Activated CD4-positive, alpha-beta T cell treated with anti-CD3 and anti-CD28 coated beads, Interleukin-2, amount 50 U/mL, for 1 hour (primary cell): ENCODE measurements at regions not wholly inside any gene's neighbourhood (a gene's known extent, or its start where the extent isn't known, plus 50 kb on each side); places are given as distances from the start of the nearest gene placed in this dataset.
"Not testable (repeated sequence)": the region's sequence is repeated elsewhere in the genome, so short reads cannot be mapped to it uniquely, and the experiment has no call there.

ENCODE experiments used
- DNase-seq: peaks from one replicate; pipeline ENCODE4 v3.0.0-alpha.2; 2020

DNA sequence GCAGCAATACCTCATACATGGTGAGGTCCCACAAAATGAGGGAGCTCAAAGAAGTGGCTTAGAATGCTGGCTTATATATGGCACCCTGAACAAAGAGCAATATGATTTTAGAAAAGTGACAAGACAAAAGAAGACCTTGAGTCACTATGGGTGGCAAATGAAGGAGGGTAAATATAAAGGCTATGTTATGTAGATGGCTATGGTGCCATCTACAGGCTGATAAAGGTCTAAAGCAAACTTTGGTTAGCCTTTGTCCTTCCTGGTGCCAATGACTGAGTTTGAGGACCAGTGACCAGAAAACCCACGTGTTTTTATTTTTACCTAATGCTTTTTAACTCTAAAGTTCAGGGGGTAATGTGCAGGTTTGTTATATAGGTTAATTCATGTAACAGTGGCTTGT lies 151.8 kb downstream of the CCNG2 start:
- DNase-seq: no peak

DNA sequence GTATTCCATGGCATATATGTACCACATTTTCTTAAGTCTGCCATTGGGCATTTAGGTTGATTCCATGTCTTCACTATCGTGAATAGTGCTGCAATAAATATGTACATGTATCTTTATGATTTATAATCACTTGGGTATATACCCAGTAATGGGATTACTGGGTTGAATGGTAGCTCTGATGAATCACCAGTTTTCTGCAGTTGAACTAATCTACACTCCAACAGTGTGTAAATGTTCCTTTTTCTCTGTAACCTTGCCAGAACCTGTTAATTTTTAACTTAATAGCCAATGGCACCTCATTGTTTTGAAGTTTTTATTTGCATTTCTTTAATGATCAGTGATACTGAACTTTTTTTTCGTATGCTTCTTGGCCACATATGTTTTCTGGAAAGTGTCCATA lies 152.5 kb downstream of the CCNG2 start:
- no peak for DNase-seq

DNA sequence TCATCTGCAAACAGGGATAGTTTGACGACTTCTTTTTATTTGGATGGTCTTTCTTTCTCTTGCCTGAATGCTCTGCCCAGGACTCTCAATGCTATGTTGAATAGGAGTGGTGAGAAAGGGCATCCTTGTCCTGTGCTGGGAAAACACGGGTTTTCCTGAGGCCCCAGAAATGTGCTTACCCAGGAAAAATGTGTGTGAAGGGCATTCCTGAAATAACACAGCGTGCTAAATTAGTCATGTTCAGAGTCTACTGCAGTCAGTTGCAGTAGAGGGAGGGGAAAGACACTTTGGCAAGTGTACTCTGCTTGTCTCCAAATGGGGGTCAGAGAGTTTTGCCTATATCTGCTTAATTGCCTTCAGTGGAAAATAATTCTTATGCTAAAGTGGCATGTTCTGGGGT lies 153.9 kb downstream of the CCNG2 start:
- no peak for DNase-seq

DNA sequence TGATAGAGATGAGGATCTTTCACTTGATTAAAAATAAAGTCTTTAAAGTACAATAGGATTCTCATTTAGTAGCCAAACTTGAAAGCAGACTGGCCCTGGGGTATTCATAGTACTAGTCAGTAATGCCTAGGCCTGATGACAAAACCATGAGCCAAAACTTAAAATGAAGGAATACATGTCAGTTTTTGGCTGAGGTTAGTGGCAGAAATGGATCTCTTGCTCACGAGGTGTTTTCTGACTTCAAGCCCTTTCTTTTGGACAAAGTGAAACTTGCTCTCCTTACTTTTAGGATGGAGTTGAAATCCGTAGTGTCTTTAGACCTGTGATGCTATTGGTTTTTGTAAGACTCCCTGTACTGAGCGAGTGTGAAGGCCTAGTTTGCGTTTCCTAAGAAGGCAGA lies 157.7 kb downstream of the CCNG2 start:
- DNase-seq: no peak

DNA sequence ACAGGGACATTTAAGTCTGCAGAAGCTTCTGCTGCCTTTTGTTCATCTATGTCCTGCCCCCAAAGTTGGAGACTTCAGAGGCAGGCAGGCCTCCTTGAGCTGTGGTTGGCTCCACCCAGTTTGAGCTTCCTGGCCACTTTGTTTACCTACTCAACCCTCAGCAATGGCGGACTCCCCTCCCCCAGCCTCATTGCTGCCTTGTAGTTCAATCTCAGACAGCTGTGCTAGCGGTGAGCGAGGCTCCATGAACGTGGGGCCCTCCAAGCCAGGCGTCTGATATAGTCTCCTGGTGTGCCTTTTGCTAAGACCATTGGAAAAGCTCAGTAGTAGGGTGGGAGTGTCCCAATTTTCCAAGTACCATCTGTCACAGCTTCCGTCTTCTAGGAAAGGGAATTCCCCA lies 170.1 kb downstream of the CCNG2 start:
- DNase-seq: no peak

DNA sequence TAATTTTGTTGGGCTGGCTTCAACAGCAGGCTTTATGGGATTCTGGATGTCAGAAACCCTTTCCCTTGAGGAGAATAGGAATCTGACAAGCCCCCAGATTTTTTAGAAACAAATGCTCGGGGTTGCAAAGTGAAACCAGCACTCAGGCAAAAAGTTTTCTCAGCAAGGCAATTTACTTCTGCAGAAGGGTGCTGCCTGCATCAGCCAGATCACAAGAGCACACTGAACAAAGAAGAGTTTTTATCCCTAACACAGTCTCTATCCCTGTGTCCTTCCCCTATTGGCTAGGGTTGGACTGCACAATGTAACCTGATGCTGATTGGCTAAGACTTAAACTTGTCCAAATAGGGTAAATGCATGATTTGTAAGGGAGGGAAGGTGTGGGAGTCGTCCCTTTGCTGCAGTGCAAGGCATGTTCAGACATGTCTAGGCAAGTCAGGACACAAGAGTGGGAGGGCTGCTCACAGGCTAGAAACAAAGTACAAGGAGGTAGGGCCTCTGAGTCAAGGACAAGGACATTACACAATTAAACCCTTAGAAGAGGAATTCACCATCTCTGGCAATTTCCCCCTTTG lies 175.8 kb downstream of the CCNG2 start:
- DNase-seq: no peak

DNA sequence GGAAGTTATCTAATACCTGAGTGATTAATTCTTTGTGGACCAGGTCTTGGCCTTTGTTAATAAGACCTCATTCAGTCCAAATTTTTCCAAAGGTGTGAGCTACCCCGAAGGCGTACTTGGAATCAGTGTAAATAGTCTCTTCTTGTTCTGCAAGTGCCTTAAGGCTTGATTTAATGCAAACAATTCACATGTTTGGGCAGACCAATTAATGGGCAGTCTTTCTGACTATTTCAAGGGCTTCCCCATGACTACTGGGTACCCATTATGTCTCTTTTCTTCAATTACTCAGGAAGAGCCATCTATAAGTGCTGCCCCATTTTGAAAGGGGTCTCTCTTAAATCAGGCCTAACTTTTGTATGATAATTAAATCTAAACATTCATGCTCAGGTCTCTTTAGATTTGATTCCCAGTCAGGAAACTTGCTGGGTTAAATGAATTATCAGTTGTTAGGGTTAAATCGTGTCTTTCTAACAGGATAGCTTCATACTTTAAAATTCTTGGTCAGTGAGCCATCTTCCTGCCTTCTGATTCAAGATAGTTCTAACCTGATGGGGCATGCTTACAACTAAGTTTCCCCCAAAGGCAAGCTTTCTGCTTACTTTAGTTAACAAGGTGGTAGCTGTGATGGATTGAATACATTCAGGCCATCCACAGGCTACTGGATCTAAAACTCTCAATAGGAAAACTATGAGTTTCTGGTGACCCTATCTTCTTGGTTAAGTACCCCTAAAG lies 179.6 kb downstream of the CCNG2 start:
- no peak for DNase-seq

DNA sequence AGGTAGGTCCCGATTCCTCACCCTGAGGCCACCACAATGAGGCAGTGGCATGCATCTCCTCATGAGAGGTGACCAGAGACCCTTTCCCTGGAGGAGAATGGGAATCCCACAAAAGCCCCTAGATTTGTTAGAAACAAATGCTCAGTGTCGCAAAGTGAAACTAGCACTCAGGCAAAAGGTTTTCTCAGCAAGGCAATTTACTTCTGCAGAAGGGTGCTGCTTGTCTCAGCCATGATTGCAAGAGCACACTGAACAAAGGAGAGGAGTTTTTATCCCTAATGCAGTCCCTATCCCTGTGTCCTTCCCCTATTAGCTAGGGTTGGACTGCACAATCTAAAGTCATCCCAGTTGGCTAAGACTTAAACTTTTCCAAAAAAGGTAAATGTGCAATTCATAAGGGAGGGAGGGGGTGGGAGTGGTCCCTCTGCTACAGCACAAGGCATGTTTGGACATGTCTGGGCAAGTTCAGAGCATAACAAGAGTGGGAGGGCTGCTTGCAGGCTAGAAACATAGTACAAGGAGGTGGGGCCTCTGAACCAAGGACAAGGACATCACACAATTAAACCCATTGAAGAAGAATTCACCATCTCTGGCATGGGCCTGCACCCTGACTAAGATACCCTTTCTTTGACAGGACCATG lies 185.3 kb downstream of the CCNG2 start:
- DNase-seq: no peak

DNA sequence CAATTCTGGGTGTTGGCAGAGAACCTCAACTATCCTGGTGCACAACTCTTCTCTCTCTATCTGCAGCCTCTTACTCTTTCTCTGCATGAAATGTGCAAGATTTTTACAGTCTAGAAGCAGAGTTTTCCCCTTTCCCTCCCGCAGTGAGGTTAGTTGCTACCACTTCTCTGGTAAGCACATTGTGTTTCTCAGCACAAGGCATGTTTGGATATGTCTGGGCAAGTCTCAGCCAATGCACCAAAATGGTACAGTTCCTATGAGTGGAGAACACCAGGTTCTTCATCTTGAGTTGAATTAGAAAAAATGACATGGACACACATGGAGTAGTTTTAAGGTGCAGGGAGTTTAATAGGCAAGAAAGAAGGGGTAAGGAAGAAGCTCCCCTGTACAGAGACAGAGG lies 187.0 kb downstream of the CCNG2 start:
- no peak for DNase-seq

DNA sequence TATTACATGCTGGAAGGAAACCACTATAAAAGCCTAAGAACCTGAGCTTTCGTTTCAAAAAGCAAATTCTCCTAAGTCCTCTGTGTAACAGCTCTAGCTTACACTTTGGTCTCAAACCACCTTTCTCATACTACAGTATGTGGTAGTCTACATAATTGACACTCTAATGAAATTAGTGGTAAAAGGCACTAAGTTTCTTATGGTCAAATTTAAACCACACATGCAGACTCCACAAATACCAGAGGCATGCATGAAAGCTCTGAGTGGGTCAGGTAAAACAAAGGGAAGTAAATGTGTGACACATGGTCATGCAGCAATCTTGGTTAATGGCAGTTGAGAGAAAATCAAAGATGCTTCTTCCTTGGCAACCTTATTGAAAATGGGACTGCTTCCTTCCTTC lies 187.8 kb downstream of the CCNG2 start:
- no peak for DNase-seq

DNA sequence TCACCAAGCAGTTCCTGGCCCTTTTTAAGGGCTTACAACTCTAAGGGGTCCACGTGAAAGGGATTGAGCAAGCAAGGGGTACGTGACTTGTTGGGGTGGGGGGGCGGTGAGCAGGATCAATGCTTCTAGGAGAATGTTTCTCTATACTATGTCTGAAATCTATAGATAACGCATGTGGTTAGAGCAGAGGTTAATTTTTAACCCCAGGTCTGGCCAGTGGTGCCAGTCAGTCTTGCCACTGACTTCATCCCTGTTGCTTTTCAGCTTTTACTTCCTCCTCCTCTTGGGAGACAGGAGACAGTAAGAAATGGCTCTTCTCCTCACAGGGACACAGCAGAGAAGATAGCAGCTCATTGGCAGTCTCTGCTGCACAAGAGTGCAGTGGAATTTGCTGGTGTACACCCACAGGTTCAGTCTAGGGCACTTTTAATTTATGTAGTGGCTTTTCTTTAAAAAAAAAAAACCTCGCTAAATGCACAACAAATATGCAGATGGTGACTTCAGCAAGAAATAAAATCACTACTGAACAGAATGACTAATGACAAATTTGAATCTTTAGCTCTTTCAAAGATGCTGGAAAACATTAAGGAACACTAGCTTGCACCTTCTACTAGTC lies 190.5 kb downstream of the CCNG2 start:
- no peak for DNase-seq

DNA sequence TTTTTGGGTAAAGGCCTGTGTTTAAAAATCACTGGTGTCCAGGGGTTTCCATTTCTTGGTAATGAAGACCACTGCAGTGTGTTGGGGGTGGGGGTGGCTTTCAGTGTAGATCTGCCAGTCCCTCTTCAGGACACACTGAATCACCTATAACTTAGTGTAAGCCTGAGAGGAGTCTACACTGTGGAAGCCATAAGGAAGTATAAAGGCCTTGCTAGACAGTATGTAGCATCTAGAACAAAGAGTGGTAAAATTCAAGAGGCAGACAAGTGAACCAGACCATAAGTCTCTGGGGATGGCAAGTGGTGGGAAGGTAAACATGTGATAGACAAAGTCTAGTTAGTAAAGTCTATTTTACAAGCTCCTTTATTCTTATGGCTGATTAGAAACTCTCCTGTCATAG lies 191.8 kb downstream of the CCNG2 start:
- no peak for DNase-seq

DNA sequence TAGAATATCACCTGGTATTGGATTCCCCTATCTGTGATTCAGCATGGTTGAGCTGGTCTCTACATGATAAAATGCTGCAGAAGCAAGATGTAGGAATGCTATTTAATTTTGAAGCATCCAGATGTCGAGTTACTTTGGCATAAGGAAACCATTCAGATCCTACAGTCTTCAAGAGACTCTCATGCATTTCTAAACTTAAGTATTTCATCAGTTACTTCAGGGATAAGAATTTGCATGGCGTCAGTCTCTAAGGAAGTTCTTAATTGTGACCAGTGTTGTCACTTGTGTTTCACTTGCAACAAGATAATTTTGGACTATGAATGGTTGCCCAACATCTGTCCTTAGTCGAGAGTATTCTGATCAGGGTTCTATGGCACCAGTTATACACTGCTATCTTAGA lies 192.4 kb downstream of the CCNG2 start:
- DNase-seq: no peak

DNA sequence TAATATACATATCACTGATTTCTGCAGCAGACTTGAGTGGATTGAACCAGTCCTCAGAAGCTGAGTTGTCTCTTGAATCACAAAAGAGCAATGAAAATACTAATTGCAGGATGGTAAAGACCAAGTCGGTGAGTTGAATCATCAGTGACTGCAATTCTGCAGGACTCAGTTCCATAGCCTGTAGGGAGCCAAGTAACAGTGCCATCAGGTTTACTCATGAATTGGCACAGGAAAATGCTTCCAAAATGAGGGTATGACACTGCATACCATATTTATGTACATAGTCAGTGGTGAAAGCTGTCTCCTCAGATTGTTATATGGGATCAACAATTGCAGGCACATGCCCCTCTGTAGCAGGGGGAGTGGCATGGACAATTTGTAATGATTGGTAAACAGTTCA lies 192.8 kb downstream of the CCNG2 start:
- no peak for DNase-seq

DNA sequence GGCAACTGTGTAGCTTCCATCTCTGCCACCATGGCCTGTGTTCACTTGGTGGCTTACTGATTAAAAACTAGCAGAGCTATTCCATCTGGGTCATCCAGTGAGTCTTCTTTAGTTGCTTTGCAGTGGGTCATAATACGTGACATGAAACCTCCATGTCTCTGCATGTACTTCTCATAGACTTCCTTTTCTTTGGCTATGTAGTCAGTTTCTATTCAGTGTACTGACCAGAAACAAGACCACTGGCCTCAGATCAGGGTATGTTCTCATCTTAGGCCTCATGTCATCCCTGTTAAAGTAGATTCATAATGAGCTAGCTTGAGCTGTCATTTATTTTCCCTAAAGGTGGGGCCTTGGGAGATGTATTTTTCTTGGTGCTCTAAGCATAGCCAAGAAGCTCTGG lies 195.2 kb downstream of the CCNG2 start:
- DNase-seq: no peak

DNA sequence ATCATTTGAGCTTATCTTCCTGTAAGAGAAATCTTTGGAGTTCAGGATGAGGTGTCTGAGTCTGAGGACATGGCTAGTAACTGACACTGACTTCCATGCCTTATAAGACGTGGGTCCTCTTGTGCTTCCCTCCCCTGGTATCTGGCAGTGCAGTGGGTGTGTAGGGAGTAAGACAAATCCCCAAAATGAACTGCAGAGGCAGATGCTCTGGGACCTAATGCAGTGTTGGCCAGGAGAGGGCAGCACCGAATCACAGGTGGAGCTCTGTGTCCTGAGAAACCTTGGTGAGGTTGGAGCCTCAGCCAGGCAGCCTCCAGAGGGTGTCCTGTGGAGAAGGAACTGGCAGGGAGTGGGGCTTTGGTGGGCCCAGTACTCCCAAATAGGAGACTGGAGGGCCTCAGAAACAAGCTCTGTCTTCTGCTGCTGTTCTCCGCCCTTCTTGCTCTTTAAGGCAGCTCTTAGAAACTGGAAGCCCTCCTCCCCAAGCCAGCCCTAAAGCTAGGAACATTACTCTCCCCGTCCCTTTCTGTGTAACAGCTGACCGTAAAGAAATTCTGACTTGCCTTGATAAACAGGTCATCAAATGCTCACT lies 196.8 kb downstream of the CCNG2 start:
- DNase-seq: not testable (repeated sequence)

DNA sequence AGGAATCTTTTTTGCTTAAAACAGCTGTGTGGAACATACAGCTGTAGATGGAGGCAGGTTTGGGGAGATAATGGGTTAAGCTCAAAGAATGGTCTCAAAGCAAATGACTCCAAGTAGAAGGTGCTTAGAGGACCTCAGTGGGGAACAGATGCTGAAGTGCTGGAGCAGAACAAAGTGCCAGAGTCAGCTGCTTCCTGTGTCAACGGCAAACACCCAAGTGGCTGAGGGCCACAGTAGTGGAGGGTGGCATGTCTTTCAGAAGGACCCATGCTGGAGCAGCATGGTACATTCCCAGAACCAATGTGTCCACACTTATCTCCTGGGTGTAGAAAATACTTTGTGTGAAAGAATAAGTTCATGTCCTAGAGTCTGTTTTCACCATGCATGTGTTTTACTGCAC lies 197.5 kb downstream of the CCNG2 start:
- no peak for DNase-seq

DNA sequence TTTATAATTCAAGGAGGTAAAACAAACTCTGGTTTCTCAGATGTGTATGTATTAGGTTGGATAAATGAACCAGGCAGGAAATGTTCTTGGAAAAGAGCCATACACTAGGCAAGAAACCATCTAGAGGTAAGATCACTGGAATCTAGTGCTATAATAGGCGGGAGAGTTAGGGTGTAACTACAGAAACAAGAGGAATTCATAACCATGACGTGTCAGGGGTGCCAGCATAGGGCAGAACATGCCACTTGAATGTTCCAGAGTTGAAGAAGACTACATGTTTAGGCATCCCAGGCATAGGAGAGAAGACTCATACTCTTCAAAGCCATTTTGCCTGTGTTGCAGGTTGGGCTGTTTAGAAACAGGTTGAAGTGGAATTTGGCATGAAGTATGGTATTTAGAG lies 198.7 kb downstream of the CCNG2 start:
- DNase-seq: no peak

DNA sequence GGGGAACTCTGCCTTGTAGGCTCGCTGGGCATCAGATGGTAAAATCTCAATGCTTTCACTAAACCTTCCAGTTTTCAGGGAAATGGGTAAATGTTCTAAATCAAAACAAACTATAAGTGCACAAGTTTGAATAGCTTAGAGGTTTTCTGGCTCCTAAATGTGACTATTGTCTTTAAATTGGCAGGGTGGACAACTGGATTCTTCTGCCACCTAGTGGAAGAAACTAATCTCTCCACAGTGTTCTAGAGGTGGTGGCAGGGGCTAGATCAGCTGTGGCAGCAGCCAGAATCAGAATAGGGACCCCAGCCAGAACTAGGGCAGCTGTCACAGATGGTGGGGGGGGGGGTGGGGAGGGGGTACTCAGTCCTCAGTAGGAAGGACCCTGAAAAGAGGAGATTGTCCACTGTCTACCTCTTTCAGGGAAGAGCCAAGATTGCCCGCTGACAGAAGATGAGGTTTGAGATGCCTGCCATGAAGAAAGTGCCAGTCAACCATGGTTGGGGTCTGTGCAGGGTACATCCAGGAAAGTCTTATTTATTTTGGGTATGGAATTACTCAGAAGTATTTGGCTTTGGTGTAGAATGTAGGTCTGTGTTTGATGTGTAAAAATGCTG lies 201.4 kb downstream of the CCNG2 start:
- DNase-seq: no peak

DNA sequence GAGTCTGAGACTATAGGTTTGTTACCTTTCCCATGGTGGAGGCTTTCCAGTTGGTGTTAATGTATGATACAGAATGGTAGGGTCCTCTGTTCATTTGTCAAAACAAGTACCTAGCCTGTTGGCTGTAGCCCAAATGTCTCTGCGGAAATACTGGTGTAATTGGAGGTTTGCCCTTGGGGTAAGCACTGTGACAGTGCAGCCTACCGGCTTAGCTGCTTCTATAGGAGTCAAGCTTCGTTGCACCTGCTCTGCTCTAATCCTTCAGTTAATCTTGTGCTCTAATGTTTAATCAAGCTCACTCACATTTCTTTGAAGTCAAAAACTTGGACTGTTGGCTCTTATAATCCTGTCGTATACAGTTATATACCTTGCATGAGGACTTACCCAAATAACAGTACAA lies 203.4 kb downstream of the CCNG2 start:
- no peak for DNase-seq

DNA sequence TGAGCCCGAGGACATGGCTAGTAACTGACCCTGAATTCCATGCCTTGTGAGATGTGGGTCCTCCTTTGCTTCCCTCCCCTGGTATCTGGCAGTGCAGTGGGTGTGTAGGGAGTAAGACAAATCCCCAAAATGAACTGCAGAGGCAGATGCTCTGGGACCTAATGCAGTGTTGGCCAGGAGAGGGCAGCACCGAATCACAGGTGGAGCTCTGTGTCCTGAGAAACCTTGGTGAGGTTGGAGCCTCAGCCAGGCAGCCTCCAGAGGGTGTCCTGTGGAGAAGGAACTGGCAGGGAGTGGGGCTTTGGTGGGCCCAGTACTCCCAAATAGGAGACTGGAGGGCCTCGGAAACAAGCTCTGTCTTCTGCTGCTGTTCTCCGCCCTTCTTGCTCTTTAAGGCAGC lies 209.9 kb downstream of the CCNG2 start:
- DNase-seq: not testable (repeated sequence)

DNA sequence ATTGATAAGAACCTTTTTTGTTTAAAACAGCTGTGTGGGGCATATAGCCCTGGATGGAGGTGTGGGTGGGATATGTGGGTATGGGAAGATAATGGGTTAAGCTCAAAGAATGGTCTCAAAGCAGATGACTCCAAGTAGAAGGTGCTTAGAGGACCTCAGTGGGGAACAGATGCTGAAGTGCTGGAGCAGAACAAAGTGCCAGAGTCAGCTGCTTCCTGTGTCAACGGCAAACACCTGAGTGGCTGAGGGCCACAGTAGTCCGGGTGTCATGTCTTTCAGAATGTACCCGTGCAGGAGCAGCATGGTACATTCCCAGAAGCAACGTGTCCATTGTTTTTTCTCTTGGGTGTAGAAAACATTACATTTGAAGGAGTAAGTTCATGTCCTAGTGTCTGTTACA lies 210.6 kb downstream of the CCNG2 start:
- no peak for DNase-seq

DNA sequence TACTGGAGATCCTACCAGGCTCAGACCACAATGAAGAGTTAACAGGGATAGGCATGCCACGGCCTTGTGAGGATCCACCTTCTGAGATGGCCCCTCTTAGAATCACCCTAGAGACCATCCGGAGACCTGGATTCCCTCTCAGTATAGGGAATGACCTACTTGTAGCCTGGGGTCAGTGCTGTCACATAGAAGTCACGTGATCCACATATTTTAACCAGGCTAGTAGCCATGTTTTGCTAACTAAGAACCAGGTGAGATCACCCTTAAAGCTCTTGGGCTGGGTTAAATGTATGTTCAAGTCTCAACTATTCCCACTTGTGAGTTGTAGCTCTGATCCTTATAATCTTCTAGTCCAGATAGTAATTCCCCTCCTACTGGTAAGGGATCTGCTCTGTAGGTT lies 215.4 kb downstream of the CCNG2 start:
- DNase-seq: no peak
